ENCODE measurements at regions not wholly inside any gene's neighbourhood (a gene's known extent, or its start where the extent isn't known, plus 50 kb on each side); places are given as distances from the start of the nearest gene placed in this dataset.

- Histone ChIP-seq H4K20me1 (ENCODE audit: insufficient read depth, low read length) (no peaks in the 10 kb centered on the region), H3K27ac (ENCODE audit: low read depth, low read length) (peak overlapping the region; percentile 15), H3K4me2 (ENCODE audit: insufficient read depth, low read length) (no peak overlapping the region), H3K4me1 (ENCODE audit: insufficient read depth, low read length) (peaks cover 51% of the 10 kb centered on the region), H3K79me2 (ENCODE audit: insufficient read depth, low read length) (no peaks in the 10 kb centered on the region), H3K36me3 (ENCODE audit: insufficient read depth, low read length) (no peaks in the 10 kb centered on the region), H2AFZ (ENCODE audit: low read length) (no peak overlapping the region), H3K4me3 (ENCODE audit: insufficient read depth, low read length) (no peak overlapping the region), H3K9me3 (ENCODE audit: low read depth, low read length) (no peaks in the 10 kb centered on the region), H3K27me3 (ENCODE audit: insufficient read depth, low read length) (no peaks in the 10 kb centered on the region)
- TF ChIP-seq CTCF (IDR thresholded peaks at IDR 0.05; ENCODE audit: extremely low read depth, low read depth, low read length), result no peak
- no peak for DNase-seq (ENCODE audit: insufficient read length, low spot score, missing footprints)
Observed at GRCh38 chr3:177932750-177933660, 603.2 kb upstream of the KCNMB2 start.

- no peak for TF ChIP-seq CTCF (IDR thresholded peaks at IDR 0.05; ENCODE audit: extremely low read depth, low read depth, low read length)
- H3K79me2 ChIP-seq (ENCODE audit: insufficient read depth, low read length), result no peaks in the 10 kb centered on the region
- H3K4me2 ChIP-seq (ENCODE audit: insufficient read depth, low read length), result no peak overlapping the region
- peaks cover 44% of the 10 kb centered on the region for H3K4me1 ChIP-seq (ENCODE audit: insufficient read depth, low read length)
- H3K9me3 ChIP-seq (ENCODE audit: low read depth, low read length), result no peaks in the 10 kb centered on the region
- H3K36me3 ChIP-seq (ENCODE audit: insufficient read depth, low read length), result no peaks in the 10 kb centered on the region
- H2AFZ ChIP-seq (ENCODE audit: low read length), result no peak overlapping the region
- H3K27ac ChIP-seq (ENCODE audit: low read depth, low read length), result peak overlapping the region; percentile 15
- no peaks in the 10 kb centered on the region for H4K20me1 ChIP-seq (ENCODE audit: insufficient read depth, low read length)
- no peak for DNase-seq (ENCODE audit: insufficient read length, low spot score, missing footprints)
- no peak overlapping the region for H3K4me3 ChIP-seq (ENCODE audit: insufficient read depth, low read length)
- no peaks in the 10 kb centered on the region for H3K27me3 ChIP-seq (ENCODE audit: insufficient read depth, low read length)
Observed at GRCh38 chr3:177934001-177934891, 602.0 kb upstream of the KCNMB2 start.

- H3K36me3 ChIP-seq (ENCODE audit: insufficient read depth, low read length), result no peaks in the 10 kb centered on the region
- no peaks in the 10 kb centered on the region for H3K27me3 ChIP-seq (ENCODE audit: insufficient read depth, low read length)
- H3K9me3 ChIP-seq (ENCODE audit: low read depth, low read length), result no peaks in the 10 kb centered on the region
- no peak overlapping the region for H3K4me2 ChIP-seq (ENCODE audit: insufficient read depth, low read length)
- H3K79me2 ChIP-seq (ENCODE audit: insufficient read depth, low read length), result no peaks in the 10 kb centered on the region
- TF ChIP-seq CTCF (IDR thresholded peaks at IDR 0.05; ENCODE audit: extremely low read depth, low read depth, low read length), result no peak
- peaks cover 43% of the 10 kb centered on the region for H3K4me1 ChIP-seq (ENCODE audit: insufficient read depth, low read length)
- H3K27ac ChIP-seq (ENCODE audit: low read depth, low read length), result no peak overlapping the region
- no peak overlapping the region for H3K4me3 ChIP-seq (ENCODE audit: insufficient read depth, low read length)
- DNase-seq (ENCODE audit: insufficient read length, low spot score, missing footprints), result no peak
- no peaks in the 10 kb centered on the region for H4K20me1 ChIP-seq (ENCODE audit: insufficient read depth, low read length)
- no peak overlapping the region for H2AFZ ChIP-seq (ENCODE audit: low read length)
Observed at GRCh38 chr3:177935047-177935446, 601.2 kb upstream of the KCNMB2 start.

GRCh38 chr3:177936721-177937120 is 599.5 kb upstream of the KCNMB2 start:
- DNase-seq (ENCODE audit: insufficient read length, low spot score, missing footprints), result no peak
- H3K79me2 ChIP-seq (ENCODE audit: insufficient read depth, low read length), result no peaks in the 10 kb centered on the region
- H3K4me2 ChIP-seq (ENCODE audit: insufficient read depth, low read length), result no peak overlapping the region
- no peak overlapping the region for H2AFZ ChIP-seq (ENCODE audit: low read length)
- no peak for TF ChIP-seq CTCF (IDR thresholded peaks at IDR 0.05; ENCODE audit: extremely low read depth, low read depth, low read length)
- no peak overlapping the region for H3K4me3 ChIP-seq (ENCODE audit: insufficient read depth, low read length)
- H3K36me3 ChIP-seq (ENCODE audit: insufficient read depth, low read length), result no peaks in the 10 kb centered on the region
- no peak overlapping the region for H3K27ac ChIP-seq (ENCODE audit: low read depth, low read length)
- peaks cover 30% of the 10 kb centered on the region for H3K4me1 ChIP-seq (ENCODE audit: insufficient read depth, low read length)
- H3K9me3 ChIP-seq (ENCODE audit: low read depth, low read length), result no peaks in the 10 kb centered on the region
- no peaks in the 10 kb centered on the region for H4K20me1 ChIP-seq (ENCODE audit: insufficient read depth, low read length)
- no peaks in the 10 kb centered on the region for H3K27me3 ChIP-seq (ENCODE audit: insufficient read depth, low read length)

Measured in osteoblast (primary cell).